ENCODE measurements at regions not wholly inside any gene's neighbourhood (a gene's known extent, or its start where the extent isn't known, plus 50 kb on each side); places are given as distances from the start of the nearest gene placed in this dataset.
"Not testable (repeated sequence)": the region's sequence is repeated elsewhere in the genome, so short reads cannot be mapped to it uniquely, and the experiment has no call there.

- DNase-seq (ENCODE audit: low spot score): not testable (repeated sequence)
These were observed 773.7 kb upstream of the CITED2 start for GRCh38 chr6:140147825-140148814.

GRCh38 chr6:140140891-140141290 lies 766.4 kb upstream of the CITED2 start:
- DNase-seq (ENCODE audit: low spot score): no peak

GRCh38 chr6:140138311-140139010 lies 764.0 kb upstream of the CITED2 start:
- no peak for DNase-seq (ENCODE audit: low spot score)

GRCh38 chr6:140134224-140134623 lies 759.8 kb upstream of the CITED2 start:
- DNase-seq (ENCODE audit: low spot score): no peak

- DNase-seq (ENCODE audit: low spot score): no peak
These were observed 755.6 kb upstream of the CITED2 start for GRCh38 chr6:140130074-140130473.

- no peak for DNase-seq (ENCODE audit: low spot score)
These were observed 750.0 kb upstream of the CITED2 start for GRCh38 chr6:140124498-140124897.

GRCh38 chr6:140108167-140108566 lies 733.7 kb upstream of the CITED2 start:
- DNase-seq (ENCODE audit: low spot score): no peak

GRCh38 chr6:140107216-140107615 lies 732.8 kb upstream of the CITED2 start:
- DNase-seq (ENCODE audit: low spot score): peak; percentile 35

GRCh38 chr6:140105857-140106256 lies 731.4 kb upstream of the CITED2 start:
- DNase-seq (ENCODE audit: low spot score): no peak

- DNase-seq (ENCODE audit: low spot score): no peak
These were observed 730.8 kb upstream of the CITED2 start for GRCh38 chr6:140105241-140105640.

- DNase-seq (ENCODE audit: low spot score): no peak
These were observed 727.4 kb upstream of the CITED2 start for GRCh38 chr6:140101818-140102217.

- no peak for DNase-seq (ENCODE audit: low spot score)
These were observed 726.9 kb upstream of the CITED2 start for GRCh38 chr6:140101367-140101766.

- DNase-seq (ENCODE audit: low spot score): no peak
These were observed 721.1 kb upstream of the CITED2 start for GRCh38 chr6:140095532-140095931.

GRCh38 chr6:140091895-140092294 lies 717.4 kb upstream of the CITED2 start:
- no peak for DNase-seq (ENCODE audit: low spot score)

GRCh38 chr6:140090871-140091270 lies 716.4 kb upstream of the CITED2 start:
- no peak for DNase-seq (ENCODE audit: low spot score)

GRCh38 chr6:140083375-140083774 lies 708.9 kb upstream of the CITED2 start:
- no peak for DNase-seq (ENCODE audit: low spot score)

GRCh38 chr6:140082867-140083297 lies 708.4 kb upstream of the CITED2 start:
- DNase-seq (ENCODE audit: low spot score): no peak

GRCh38 chr6:140079328-140079727 lies 704.9 kb upstream of the CITED2 start:
- DNase-seq (ENCODE audit: low spot score): peak; percentile 65

- peak; percentile 90 for DNase-seq (ENCODE audit: low spot score)
These were observed 704.2 kb upstream of the CITED2 start for GRCh38 chr6:140078561-140079125.

- DNase-seq (ENCODE audit: low spot score): no peak
These were observed 703.5 kb upstream of the CITED2 start for GRCh38 chr6:140077827-140078560.

GRCh38 chr6:140076105-140076504 lies 701.7 kb upstream of the CITED2 start:
- DNase-seq (ENCODE audit: low spot score): no peak

- peak; percentile 53 for DNase-seq (ENCODE audit: low spot score)
These were observed 699.0 kb upstream of the CITED2 start for GRCh38 chr6:140073456-140073855.

Measured in umbilical cord (tissue), 1 donor.